T-helper 2 cell (primary cell): ENCODE measurements at regions not wholly inside any gene's neighbourhood (a gene's known extent, or its start where the extent isn't known, plus 50 kb on each side); places are given as distances from the start of the nearest gene placed in this dataset.
"Not testable (repeated sequence)": the region's sequence is repeated elsewhere in the genome, so short reads cannot be mapped to it uniquely, and the experiment has no call there.

ENCODE experiments used
- DNase-seq, 5 experiments: peaks; one replicate each; pipeline versions ENCODE4 v3.0.0 to v3.0.0-alpha.2; 2012 to 2022

- no peak for DNase-seq
Observed at GRCh38 chr9:33695299-33695698, 100.1 kb upstream of the PRSS3 start.

DNA sequence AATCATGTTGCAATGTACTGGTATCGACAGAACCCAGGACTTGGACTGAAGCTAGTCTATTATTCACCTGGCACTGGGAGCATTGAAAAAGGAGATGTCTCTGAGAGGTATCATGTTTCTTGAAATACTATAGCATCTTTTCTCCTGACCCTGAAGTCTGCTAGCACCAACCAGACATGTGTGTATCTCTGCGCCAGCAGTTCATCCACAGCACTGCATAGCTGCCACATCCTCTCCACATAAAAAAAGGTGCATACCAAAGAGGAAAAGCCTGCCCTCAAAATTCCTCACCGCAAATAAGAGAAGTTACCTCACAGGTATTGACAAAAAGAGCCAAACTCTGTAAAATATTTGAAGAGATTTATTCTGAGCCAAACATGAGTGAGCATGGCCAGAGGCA lies 99.5 kb upstream of the PRSS3 start:
- DNase-seq, result no peak

DNA sequence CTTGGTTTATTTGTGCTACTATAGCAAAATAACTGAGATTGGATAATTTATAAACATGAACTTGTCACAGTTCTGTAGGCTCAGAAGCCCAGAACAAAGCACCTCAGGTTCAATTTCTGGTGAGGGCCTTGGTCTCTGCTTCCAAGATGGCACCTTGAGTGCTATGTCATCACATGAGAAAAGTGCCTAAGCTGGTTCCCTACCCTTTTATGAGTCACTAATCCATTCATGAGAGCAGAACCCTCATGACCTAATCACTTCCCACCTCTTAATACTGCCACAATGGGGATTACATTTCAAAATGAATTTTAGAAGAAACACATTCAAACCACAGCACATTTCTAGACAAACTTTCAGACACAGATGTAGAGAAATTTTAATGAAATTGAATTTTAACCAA lies 98.2 kb upstream of the PRSS3 start:
- no peak for DNase-seq

DNA sequence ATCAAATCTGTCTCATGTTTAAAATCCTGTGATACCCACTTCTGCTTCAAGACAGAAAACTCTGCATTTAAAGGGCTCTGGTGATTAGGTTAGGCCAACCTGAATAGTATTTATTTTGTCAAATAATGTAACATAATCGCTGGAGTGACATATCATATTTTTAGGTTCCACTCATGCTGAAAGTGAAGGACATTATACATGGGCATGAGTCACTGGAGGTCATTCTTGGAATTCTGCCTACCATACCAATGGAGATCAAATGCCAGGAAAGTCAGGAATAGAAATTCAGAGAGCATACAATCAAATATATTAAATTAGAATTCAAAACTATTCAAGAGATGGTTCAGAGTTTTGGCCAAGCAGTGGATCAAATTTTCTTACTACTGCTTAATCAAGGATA lies 97.1 kb upstream of the PRSS3 start:
- DNase-seq, result no peak

DNA sequence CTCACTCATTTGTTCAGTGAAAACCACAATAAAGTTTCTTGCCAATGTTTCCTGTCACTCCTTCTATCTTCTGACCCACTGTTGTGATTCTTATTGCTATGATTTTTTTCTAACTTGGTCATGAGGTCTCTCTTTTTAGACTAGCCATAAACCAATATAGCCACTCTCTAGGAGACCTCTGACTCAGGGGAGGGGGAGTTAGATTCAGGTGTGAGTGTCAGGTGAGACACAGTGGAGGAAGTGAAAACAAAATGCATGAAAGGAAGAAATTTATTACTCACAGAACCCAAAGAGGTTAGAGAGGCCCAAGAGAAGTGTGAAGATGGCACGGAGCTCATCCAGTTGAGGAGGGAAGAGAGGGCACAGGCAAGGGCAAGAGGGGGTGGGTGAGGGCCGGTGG lies 94.4 kb upstream of the PRSS3 start:
- DNase-seq, result not testable (repeated sequence)

- no peak for DNase-seq
Observed at GRCh38 chr9:33703430-33704102, 91.8 kb upstream of the PRSS3 start.

DNA sequence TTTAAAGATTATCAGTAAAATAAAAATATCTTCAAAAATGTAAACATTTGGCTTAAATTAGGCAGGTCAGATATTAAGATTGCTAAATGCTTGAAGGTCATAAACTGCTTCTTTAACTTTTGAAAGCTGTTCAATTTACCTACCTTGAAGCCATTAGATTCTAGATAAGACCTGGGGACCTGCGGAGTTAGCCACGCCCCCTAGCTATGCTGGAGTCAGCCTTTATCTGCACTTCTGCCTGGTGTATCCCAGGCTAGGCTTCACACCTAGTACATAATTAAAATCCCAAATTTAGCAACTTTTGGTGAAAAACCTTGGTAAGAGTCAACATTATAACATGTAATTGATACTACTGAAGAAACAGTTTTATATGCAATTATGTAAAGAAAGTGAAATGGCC lies 89.9 kb upstream of the PRSS3 start:
- not testable (repeated sequence) for DNase-seq

DNA sequence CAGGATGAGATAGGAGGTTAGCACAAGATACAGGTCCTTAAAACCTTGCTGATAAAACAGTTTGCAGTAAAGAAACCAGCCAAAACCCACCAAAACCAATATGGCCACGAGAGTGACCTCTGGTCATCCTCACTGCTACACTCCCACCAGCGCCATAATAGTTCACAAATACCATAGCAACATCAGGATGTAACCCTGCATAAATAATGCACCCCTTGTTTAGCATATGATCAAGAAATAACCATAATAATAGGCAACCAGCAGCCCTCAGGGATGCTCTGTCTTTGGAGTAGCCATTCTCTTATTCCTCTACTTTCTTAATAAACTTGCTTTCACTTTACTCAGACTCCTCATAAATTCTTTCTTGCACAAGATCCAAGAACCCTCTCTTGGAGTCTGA lies 86.9 kb upstream of the PRSS3 start:
- no peak for DNase-seq

GRCh38 chr9:33709269-33709668 lies 86.1 kb upstream of the PRSS3 start:
- DNase-seq, result no peak

DNA sequence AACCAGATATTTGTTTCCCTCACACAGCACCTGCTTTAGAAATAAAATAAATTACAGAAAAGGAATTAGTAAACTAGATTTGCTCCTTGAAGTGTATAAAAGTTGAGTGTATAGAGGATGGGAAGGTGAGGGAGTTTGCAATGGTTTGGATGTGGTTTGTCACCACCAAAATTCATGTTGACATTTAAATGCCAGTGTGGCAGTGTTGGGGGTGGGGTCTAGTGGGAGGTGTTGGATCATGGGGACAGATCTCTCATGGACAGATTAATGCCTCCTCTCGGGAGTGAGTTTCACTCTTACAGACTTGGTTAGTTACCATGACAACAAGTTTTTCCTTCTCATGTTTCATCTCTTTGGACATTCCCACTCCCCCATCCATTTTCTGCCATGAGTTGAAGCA lies 83.9 kb upstream of the PRSS3 start:
- not testable (repeated sequence) for DNase-seq

DNA sequence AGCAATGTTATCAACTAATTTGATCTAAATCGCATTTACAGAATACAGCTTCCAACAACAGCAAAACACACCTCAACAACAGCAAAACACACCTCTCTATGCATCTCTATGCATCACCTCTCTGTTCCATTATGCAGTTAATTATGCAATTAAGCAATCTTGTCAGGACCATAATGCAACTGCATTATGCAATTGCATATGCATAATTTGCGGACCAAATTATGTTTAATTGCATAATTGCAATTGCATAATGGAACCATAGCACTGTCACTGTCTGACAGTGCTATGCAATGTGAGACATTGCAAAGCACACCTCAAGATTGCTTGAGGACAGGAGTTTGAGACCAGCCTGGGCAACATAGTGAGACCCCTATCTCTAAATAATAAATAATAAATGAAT lies 80.4 kb upstream of the PRSS3 start:
- no peak for DNase-seq

- DNase-seq, result no peak
Observed at GRCh38 chr9:33718987-33719386, 76.4 kb upstream of the PRSS3 start.

GRCh38 chr9:33719581-33720374 lies 75.6 kb upstream of the PRSS3 start:
- DNase-seq, result peak in 3 of 5 experiments; percentile 7 to 35 (median 13)

GRCh38 chr9:33721674-33722358 lies 73.5 kb upstream of the PRSS3 start:
- peak; percentile 69 to 81 (median 79) for DNase-seq

DNA sequence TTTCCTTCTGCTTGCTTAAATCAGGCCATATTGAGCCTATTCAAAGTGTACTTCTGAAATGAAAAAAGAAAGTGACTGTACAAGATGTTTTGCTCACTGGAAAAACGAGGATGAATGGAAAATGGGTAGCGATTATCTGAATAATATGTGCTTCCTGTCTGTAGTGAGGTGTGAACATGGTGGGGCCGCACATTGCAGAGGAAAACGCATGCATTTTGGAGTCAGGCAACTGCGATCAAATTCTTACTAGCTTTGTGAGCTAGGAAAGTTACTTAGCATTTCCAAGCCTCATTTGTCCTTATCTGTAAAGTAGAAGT lies 73.0 kb upstream of the PRSS3 start:
- no peak for DNase-seq

DNA sequence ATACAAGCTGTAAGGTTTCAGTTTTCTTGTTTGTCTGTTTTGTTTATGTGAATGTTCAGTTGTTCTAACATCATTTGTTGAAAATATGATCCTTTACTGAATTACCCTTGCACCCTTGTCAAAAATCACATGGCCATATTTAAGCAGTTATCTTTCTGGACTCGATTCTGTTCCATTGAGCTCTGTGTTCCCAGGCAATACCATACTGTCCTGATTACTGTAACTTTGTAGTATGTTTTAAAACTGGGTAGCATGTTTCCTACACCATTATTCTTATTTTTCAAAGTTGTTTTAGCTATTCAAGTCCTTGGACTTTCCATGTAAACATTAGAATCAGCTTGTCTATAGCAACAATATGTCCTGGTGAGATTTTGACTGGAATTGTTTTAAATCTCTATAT lies 66.7 kb upstream of the PRSS3 start:
- no peak for DNase-seq

- no peak for DNase-seq
Observed at GRCh38 chr9:33731142-33731541, 64.2 kb upstream of the PRSS3 start.

DNA sequence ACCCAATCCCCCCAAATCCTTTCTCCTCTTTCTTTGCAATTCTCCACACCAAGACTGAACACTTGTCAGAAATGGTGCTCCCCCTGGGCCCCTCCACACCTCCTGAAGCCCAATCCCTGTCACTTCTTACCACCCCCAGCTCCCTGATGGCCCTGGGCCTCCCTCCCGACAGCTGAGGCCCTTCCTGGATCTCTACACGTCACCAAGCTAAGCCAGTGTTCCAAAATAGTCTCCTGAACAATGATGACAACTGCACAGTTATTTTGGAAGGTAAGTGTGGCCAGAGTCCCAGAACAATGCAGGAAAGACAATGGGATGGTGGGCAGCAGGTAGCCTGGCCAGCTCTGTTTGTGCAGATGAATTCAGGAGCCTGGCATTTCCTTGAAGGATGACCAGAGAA lies 63.7 kb upstream of the PRSS3 start:
- no peak for DNase-seq

- DNase-seq, result not testable (repeated sequence)
Observed at GRCh38 chr9:33734247-33734940, 61.0 kb upstream of the PRSS3 start.

DNA sequence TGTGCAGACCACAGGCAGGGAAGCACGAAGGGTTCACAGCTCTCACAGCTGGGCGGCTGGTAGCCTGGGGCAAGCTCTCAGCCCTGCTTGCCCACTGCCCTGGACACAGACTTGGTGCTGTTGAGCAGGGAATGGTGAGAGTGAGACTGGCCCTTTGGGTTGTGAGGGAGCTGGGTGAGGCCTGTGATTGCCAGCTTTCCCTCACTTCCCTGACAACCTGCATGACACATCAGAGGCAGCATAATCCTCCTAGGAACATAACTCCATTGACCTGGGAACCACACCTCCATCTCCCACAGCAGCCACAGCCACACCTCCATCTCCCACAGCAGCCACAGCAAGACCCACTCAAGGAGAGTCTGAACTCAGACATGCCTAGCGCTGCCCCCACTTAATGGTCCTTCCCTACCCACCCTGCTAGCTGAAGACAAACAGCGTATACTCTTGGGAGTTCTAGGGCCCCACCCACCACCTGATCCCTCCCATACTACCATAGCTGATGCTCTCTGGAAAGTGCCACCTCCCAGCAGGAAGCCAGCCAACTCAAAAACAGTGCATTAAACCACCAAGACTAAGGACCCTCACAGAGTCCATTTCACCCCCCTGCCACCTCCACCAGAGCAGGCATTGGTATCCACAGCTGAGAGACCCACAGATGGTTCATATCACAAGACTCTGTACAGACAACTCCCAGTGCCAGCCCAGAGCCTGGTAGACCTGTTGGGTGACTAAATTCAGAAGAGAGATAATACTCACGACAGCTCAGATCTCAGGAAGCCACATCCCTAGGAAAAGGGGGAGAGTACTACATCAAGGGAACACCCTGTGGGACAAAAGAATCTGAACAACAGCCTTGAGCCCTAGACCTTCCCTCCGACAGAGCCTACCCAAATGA lies 60.2 kb upstream of the PRSS3 start:
- not testable (repeated sequence) for DNase-seq

DNA sequence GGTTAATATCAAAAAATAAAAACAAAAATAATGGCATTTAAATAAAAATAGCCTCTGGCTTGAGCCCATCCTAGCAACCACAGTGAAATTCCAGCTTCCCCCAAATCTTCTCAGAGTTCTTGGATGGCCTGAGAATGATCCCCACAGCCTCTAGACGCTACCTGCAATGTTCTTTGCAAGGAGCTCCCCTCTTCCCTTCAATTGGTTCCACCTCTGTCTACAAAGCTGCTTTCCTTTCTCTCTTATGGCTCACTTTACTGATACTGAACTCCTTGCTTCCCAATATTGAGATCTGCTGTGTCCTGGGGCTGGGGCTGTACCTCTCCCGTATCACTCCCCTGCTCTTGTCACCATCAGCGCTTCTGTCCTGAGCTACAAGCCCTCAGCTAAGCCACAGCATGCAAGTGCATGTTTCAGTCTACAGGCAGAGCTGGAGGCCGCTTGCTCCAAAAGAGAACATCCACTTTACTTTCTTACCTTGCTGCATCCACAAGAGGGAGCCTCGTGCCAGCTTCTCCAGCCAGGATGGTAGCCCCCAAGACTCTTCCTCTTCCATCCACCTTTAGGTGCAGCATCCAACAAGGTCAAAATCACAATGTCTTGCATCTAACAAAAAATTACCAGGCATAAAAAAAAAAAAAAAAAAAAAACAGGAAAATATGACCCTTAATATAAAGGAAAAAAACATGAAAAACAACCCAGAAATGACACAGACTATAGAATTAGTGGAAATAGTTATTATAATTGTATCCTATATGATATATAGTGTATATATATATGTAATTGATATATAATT lies 57.4 kb upstream of the PRSS3 start:
- peak in 1 of 5 experiments; percentile 51 for DNase-seq
